ENCODE measurements at regions not wholly inside any gene's neighbourhood (a gene's known extent, or its start where the extent isn't known, plus 50 kb on each side); places are given as distances from the start of the nearest gene placed in this dataset.

GRCh38 chr2:12603781-12604295 lies 112.9 kb upstream of the TRIB2 start:
- TF ChIP-seq CTCF (IDR thresholded peaks at IDR 0.05 in 2 of 3, conservative IDR thresholded peaks at IDR 0.05 in 1 of 3; ENCODE audit: borderline replicate concordance in 1 of 3, insufficient read depth in 1 of 3, low read depth in 2 of 3, low read length in 2 of 3) (no peak), EGR1 (IDR thresholded peaks at IDR 0.05; ENCODE audit: low read depth) (no peak), SIN3A (IDR thresholded peaks at IDR 0.05; ENCODE audit: low read depth) (no peak), POLR2A (IDR thresholded peaks at IDR 0.05; ENCODE audit: borderline replicate concordance, extremely low read depth, insufficient read depth, insufficient read length) (no peak), MAX (IDR thresholded peaks at IDR 0.05) (no peak), ZNF274 (IDR thresholded peaks at IDR 0.05; ENCODE audit: low read depth, low read length) (no peak), REST (IDR thresholded peaks at IDR 0.05; ENCODE audit: low read depth) (no peak), RAD21 (IDR thresholded peaks at IDR 0.05; ENCODE audit: low read depth) (no peak), ATF3 (IDR thresholded peaks at IDR 0.05) (no peak), JUND (IDR thresholded peaks at IDR 0.05) (no peak), POLR2AphosphoS5 (IDR thresholded peaks at IDR 0.05; ENCODE audit: low read depth, low read length) (no peak), EZH2phosphoT487 (IDR thresholded peaks at IDR 0.05; ENCODE audit: borderline replicate concordance) (no peak), ZBTB33 (IDR thresholded peaks at IDR 0.05; ENCODE audit: extremely low read depth, insufficient replicate concordance, low read length) (no peak), CEBPB (IDR thresholded peaks at IDR 0.05; ENCODE audit: low read depth) (no peak)
